Fibroblast of villous mesenchyme (primary cell): ENCODE measurements at regions not wholly inside any gene's neighbourhood (a gene's known extent, or its start where the extent isn't known, plus 50 kb on each side); places are given as distances from the start of the nearest gene placed in this dataset.
A peak's percentile ranks its signal among the peaks of the same experiment; 100 is the strongest.

ENCODE experiments used
- DNase-seq: peaks from one replicate; pipeline ENCODE4 v3.0.0-alpha.2; 2010; ENCODE audit warnings: low read depth
- H3K4me3 ChIP-seq: 2 replicates; pipeline ENCODE4 v1.5.1; 2011; ENCODE audit warnings: low read depth, mild to moderate bottlenecking, low read length
- CTCF ChIP-seq: IDR thresholded peaks from 2 replicates; pipeline ENCODE4 v1.5.1; 2012; ENCODE audit warnings: low read depth, mild to moderate bottlenecking, low read length; ENCODE audit not compliant: insufficient read depth

GRCh38 chr14:58878439-58879139, 240.8 kb downstream of the DACT1 start:
- no peak for TF ChIP-seq CTCF
- no peak overlapping the region for H3K4me3 ChIP-seq
- no peak for DNase-seq

DNA sequence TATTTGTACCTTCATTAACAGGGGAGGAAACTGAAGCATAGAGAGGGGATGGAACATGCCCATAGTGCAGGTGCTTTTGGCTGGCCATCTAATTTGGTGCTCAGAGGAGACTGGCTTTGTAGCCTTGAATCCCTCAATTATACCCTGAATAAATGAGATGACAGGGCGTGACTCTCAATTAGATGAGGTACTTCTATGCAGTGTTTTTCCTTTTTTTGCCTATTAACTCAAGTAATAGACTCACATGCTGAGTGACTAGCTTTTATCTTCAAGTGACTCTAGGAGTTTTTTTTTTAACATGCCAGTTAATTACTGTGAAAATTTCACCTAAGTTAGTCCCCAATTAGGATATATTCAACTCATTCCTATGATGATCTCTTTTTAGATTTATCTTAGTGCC, 243.7 kb downstream of the DACT1 start:
- no peak for DNase-seq
- H3K4me3 ChIP-seq, result no peak overlapping the region
- TF ChIP-seq CTCF, result no peak

GRCh38 chr14:58882577-58883018, 244.8 kb downstream of the DACT1 start:
- peak; percentile 84 for DNase-seq
- H3K4me3 ChIP-seq, result no peak overlapping the region
- no peak for TF ChIP-seq CTCF

GRCh38 chr14:58884442-58884841, 246.7 kb downstream of the DACT1 start:
- peak; percentile 24 for TF ChIP-seq CTCF
- no peak overlapping the region for H3K4me3 ChIP-seq
- no peak for DNase-seq

DNA sequence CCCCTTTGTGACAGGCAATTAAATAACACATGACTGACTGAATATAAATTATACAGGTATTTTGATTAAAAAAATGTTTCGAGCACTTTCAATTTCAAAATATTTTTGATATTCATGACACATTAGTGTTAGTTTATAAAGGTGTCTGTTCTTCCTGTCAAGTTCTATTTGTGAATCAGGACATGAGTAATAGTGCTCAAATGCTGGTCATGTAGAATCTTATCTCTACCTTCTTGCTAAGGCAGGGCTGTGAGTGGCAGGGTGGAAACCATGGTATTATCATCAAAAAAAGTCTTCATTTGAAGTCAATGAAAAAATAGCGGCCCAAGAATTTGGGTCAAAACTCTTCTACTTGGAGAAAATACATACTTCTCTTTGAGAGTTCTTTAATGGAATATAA, 250.2 kb downstream of the DACT1 start:
- H3K4me3 ChIP-seq, result no peak overlapping the region
- no peak for DNase-seq
- no peak for TF ChIP-seq CTCF

DNA sequence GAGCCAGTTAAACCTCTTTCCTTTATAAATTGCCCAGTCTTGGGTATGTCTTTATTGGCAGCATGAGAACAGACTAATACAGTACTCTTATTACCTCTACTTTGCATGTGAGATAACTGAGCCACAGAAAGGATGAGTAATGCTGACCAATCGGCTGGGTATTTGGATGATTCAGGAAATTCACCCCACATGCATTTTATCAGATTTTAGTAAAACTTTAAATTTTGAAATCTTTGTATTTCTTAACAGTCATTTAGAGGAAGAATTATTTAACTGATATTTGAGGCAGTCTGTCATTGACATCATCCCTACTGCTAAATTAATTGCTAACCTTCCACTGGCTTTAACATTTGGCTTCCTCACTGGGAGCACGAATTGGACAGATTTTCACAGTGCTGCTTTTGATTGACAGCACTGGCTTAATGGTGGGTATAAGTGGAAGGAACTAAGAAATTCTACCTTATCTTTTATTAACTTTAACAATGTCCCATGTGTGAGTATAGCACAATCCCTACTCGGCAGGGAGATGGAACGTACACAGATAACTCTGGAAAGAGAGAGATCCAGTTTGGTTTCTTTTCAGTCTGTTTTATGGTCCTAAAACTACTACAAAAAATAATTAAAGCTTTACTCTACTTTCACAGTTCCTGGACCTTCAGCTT, 261.0 kb downstream of the DACT1 start:
- no peak overlapping the region for H3K4me3 ChIP-seq

More for the DNA sequence above, 261.0 kb downstream of the DACT1 start:
- DNase-seq, result peak; percentile 91
- TF ChIP-seq CTCF, result no peak
